ENCODE measurements at regions not wholly inside any gene's neighbourhood (a gene's known extent, or its start where the extent isn't known, plus 50 kb on each side); places are given as distances from the start of the nearest gene placed in this dataset.
"Not testable (repeated sequence)": the region's sequence is repeated elsewhere in the genome, so short reads cannot be mapped to it uniquely, and the experiment has no call there.

- Histone ChIP-seq H3K9ac (ENCODE audit: low read depth, low read length) (no peak overlapping the region), H3K27me3 (ENCODE audit: control insufficient read depth, insufficient read depth, low read length) (peaks cover 13% of the 10 kb centered on the region; the same call in 1 of the 2 replicates), H3K27ac (ENCODE audit: low read depth, low read length) (no peak overlapping the region), H3K36me3 (ENCODE audit: control insufficient read depth, insufficient read depth, low read length) (no peaks in the 10 kb centered on the region), H3K4me1 (ENCODE audit: control insufficient read depth, insufficient read depth, low read length) (peaks cover 3% of the 10 kb centered on the region; the same call in 1 of the 2 replicates), H3K4me3 (ENCODE audit: low read depth, low read length) (no peak overlapping the region), H3K9me3 (ENCODE audit: control insufficient read depth, insufficient read depth, low read length) (no peaks in the 10 kb centered on the region)
Observed at GRCh38 chr2:126975671-126976655, 77.3 kb downstream of the TEX51 start.

- no peak overlapping the region for H3K4me3 ChIP-seq (ENCODE audit: low read depth, low read length)
- H3K9me3 ChIP-seq (ENCODE audit: control insufficient read depth, insufficient read depth, low read length): no peaks in the 10 kb centered on the region
- no peaks in the 10 kb centered on the region for H3K36me3 ChIP-seq (ENCODE audit: control insufficient read depth, insufficient read depth, low read length)
- 0 out of 2 replicates have a peak, but pooled peaks cover 8% of the 10 kb centered on the region for H3K27me3 ChIP-seq (ENCODE audit: control insufficient read depth, insufficient read depth, low read length)
- no peak overlapping the region for H3K27ac ChIP-seq (ENCODE audit: low read depth, low read length)
- peaks cover 3% of the 10 kb centered on the region; the same call in 1 of the 2 replicates for H3K4me1 ChIP-seq (ENCODE audit: control insufficient read depth, insufficient read depth, low read length)
- no peak overlapping the region for H3K9ac ChIP-seq (ENCODE audit: low read depth, low read length)
Observed at GRCh38 chr2:126976721-126977328, 78.1 kb downstream of the TEX51 start.

GRCh38 chr2:126978333-126978732, 79.6 kb downstream of the TEX51 start:
- Histone ChIP-seq H3K4me1 (ENCODE audit: control insufficient read depth, insufficient read depth, low read length) (peaks cover 3% of the 10 kb centered on the region; the same call in 1 of the 2 replicates), H3K36me3 (ENCODE audit: control insufficient read depth, insufficient read depth, low read length) (no peaks in the 10 kb centered on the region), H3K9me3 (ENCODE audit: control insufficient read depth, insufficient read depth, low read length) (no peaks in the 10 kb centered on the region), H3K4me3 (ENCODE audit: low read depth, low read length) (no peak overlapping the region), H3K9ac (ENCODE audit: low read depth, low read length) (no peak overlapping the region), H3K27me3 (ENCODE audit: control insufficient read depth, insufficient read depth, low read length) (no peaks in the 10 kb centered on the region), H3K27ac (ENCODE audit: low read depth, low read length) (no peak overlapping the region)

GRCh38 chr2:126979039-126980003, 80.6 kb downstream of the TEX51 start:
- H3K9me3 ChIP-seq (ENCODE audit: control insufficient read depth, insufficient read depth, low read length): no peaks in the 10 kb centered on the region
- peaks cover 3% of the 10 kb centered on the region; the same call in 1 of the 2 replicates for H3K4me1 ChIP-seq (ENCODE audit: control insufficient read depth, insufficient read depth, low read length)
- no peak overlapping the region for H3K9ac ChIP-seq (ENCODE audit: low read depth, low read length)
- no peaks in the 10 kb centered on the region for H3K36me3 ChIP-seq (ENCODE audit: control insufficient read depth, insufficient read depth, low read length)
- no peaks in the 10 kb centered on the region for H3K27me3 ChIP-seq (ENCODE audit: control insufficient read depth, insufficient read depth, low read length)
- no peak overlapping the region for H3K27ac ChIP-seq (ENCODE audit: low read depth, low read length)
- H3K4me3 ChIP-seq (ENCODE audit: low read depth, low read length): no peak overlapping the region

- Histone ChIP-seq H3K9ac (ENCODE audit: low read depth, low read length) (no peak overlapping the region), H3K4me3 (ENCODE audit: low read depth, low read length) (no peak overlapping the region)
Observed at GRCh38 chr2:126981476-126981875, 82.8 kb downstream of the TEX51 start.

GRCh38 chr2:126982935-126983334, 84.2 kb downstream of the TEX51 start:
- H3K27ac ChIP-seq (ENCODE audit: low read depth, low read length): no peak overlapping the region
- H3K9me3 ChIP-seq (ENCODE audit: control insufficient read depth, insufficient read depth, low read length): no peaks in the 10 kb centered on the region
- no peaks in the 10 kb centered on the region for H3K27me3 ChIP-seq (ENCODE audit: control insufficient read depth, insufficient read depth, low read length)
- H3K4me1 ChIP-seq (ENCODE audit: control insufficient read depth, insufficient read depth, low read length): no peaks in the 10 kb centered on the region
- no peak overlapping the region for H3K9ac ChIP-seq (ENCODE audit: low read depth, low read length)
- H3K36me3 ChIP-seq (ENCODE audit: control insufficient read depth, insufficient read depth, low read length): no peaks in the 10 kb centered on the region
- H3K4me3 ChIP-seq (ENCODE audit: low read depth, low read length): no peak overlapping the region

More at GRCh38 chr2:126981476-126981875, 82.8 kb downstream of the TEX51 start:
- H3K9me3 ChIP-seq (ENCODE audit: control insufficient read depth, insufficient read depth, low read length): no peaks in the 10 kb centered on the region
- H3K27me3 ChIP-seq (ENCODE audit: control insufficient read depth, insufficient read depth, low read length): no peaks in the 10 kb centered on the region
- no peaks in the 10 kb centered on the region for H3K4me1 ChIP-seq (ENCODE audit: control insufficient read depth, insufficient read depth, low read length)
- H3K27ac ChIP-seq (ENCODE audit: low read depth, low read length): no peak overlapping the region
- no peaks in the 10 kb centered on the region for H3K36me3 ChIP-seq (ENCODE audit: control insufficient read depth, insufficient read depth, low read length)

- Histone ChIP-seq H3K4me1 (ENCODE audit: control insufficient read depth, insufficient read depth, low read length) (no peaks in the 10 kb centered on the region), H3K9ac (ENCODE audit: low read depth, low read length) (no peak overlapping the region), H3K27ac (ENCODE audit: low read depth, low read length) (no peak overlapping the region), H3K27me3 (ENCODE audit: control insufficient read depth, insufficient read depth, low read length) (no peaks in the 10 kb centered on the region), H3K4me3 (ENCODE audit: low read depth, low read length) (no peak overlapping the region), H3K36me3 (ENCODE audit: control insufficient read depth, insufficient read depth, low read length) (no peaks in the 10 kb centered on the region), H3K9me3 (ENCODE audit: control insufficient read depth, insufficient read depth, low read length) (no peaks in the 10 kb centered on the region)
Observed at GRCh38 chr2:126986631-126987187, 88.0 kb downstream of the TEX51 start.

- no peak overlapping the region for H3K4me3 ChIP-seq (ENCODE audit: low read depth, low read length)
- no peak overlapping the region for H3K9ac ChIP-seq (ENCODE audit: low read depth, low read length)
- no peaks in the 10 kb centered on the region for H3K4me1 ChIP-seq (ENCODE audit: control insufficient read depth, insufficient read depth, low read length)
- H3K27me3 ChIP-seq (ENCODE audit: control insufficient read depth, insufficient read depth, low read length): no peaks in the 10 kb centered on the region
- H3K36me3 ChIP-seq (ENCODE audit: control insufficient read depth, insufficient read depth, low read length): no peaks in the 10 kb centered on the region
- no peak overlapping the region for H3K27ac ChIP-seq (ENCODE audit: low read depth, low read length)
- no peaks in the 10 kb centered on the region for H3K9me3 ChIP-seq (ENCODE audit: control insufficient read depth, insufficient read depth, low read length)
Observed at GRCh38 chr2:126988482-126988881, 89.8 kb downstream of the TEX51 start.

- not testable (repeated sequence) for H3K4me3 ChIP-seq (ENCODE audit: low read depth, low read length); H3K4me1 ChIP-seq (ENCODE audit: control insufficient read depth, insufficient read depth, low read length); H3K9ac ChIP-seq (ENCODE audit: low read depth, low read length); H3K36me3 ChIP-seq (ENCODE audit: control insufficient read depth, insufficient read depth, low read length); H3K9me3 ChIP-seq (ENCODE audit: control insufficient read depth, insufficient read depth, low read length); H3K27me3 ChIP-seq (ENCODE audit: control insufficient read depth, insufficient read depth, low read length); H3K27ac ChIP-seq (ENCODE audit: low read depth, low read length)
Observed at GRCh38 chr2:126989064-126989463, 90.4 kb downstream of the TEX51 start.

- no peaks in the 10 kb centered on the region for H3K36me3 ChIP-seq (ENCODE audit: control insufficient read depth, insufficient read depth, low read length)
- no peak overlapping the region for H3K9ac ChIP-seq (ENCODE audit: low read depth, low read length)
- no peaks in the 10 kb centered on the region for H3K9me3 ChIP-seq (ENCODE audit: control insufficient read depth, insufficient read depth, low read length)
- H3K27me3 ChIP-seq (ENCODE audit: control insufficient read depth, insufficient read depth, low read length): no peaks in the 10 kb centered on the region
- H3K4me1 ChIP-seq (ENCODE audit: control insufficient read depth, insufficient read depth, low read length): no peaks in the 10 kb centered on the region
- H3K27ac ChIP-seq (ENCODE audit: low read depth, low read length): no peak overlapping the region
- no peak overlapping the region for H3K4me3 ChIP-seq (ENCODE audit: low read depth, low read length)
Observed at GRCh38 chr2:126990200-126990599, 91.5 kb downstream of the TEX51 start.

All from HUES48 (cell line).